Stimulated activated CD8-positive, alpha-beta memory T cell treated with anti-CD3 and anti-CD28 coated beads, Interleukin-15, amount 100 ng/mL, for 4 hours (primary cell): ENCODE measurements at regions not wholly inside any gene's neighbourhood (a gene's known extent, or its start where the extent isn't known, plus 50 kb on each side); places are given as distances from the start of the nearest gene placed in this dataset.

Experiments used
- DNase-seq, 2 donors: peaks; one replicate each; pipeline ENCODE4 v3.0.0-alpha.2; 2020; ENCODE audit warnings: low read depth in 2 of 2

GRCh38 chr10:131629026-131629770 lies 271.6 kb upstream of the PPP2R2D start:
- no peak for DNase-seq

GRCh38 chr10:131630772-131631258 lies 270.0 kb upstream of the PPP2R2D start:
- DNase-seq: no peak

GRCh38 chr10:131631619-131632018 lies 269.2 kb upstream of the PPP2R2D start:
- no peak for DNase-seq

- no peak for DNase-seq
Measured at GRCh38 chr10:131635564-131636015, 265.2 kb upstream of the PPP2R2D start.

GRCh38 chr10:131636116-131636515 lies 264.7 kb upstream of the PPP2R2D start:
- no peak for DNase-seq

GRCh38 chr10:131636841-131637724 lies 263.7 kb upstream of the PPP2R2D start:
- DNase-seq: no peak

- DNase-seq: no peak
Measured at GRCh38 chr10:131638049-131638879, 262.5 kb upstream of the PPP2R2D start.

- DNase-seq: no peak
Measured at GRCh38 chr10:131638880-131639278, 261.9 kb upstream of the PPP2R2D start.

- DNase-seq: no peak
Measured at GRCh38 chr10:131640045-131640644, 260.7 kb upstream of the PPP2R2D start.

- DNase-seq: no peak
Measured at GRCh38 chr10:131641231-131641630, 259.6 kb upstream of the PPP2R2D start.

- DNase-seq: no peak
Measured at GRCh38 chr10:131641898-131642297, 258.9 kb upstream of the PPP2R2D start.

- no peak for DNase-seq
Measured at GRCh38 chr10:131642966-131643365, 257.8 kb upstream of the PPP2R2D start.

GRCh38 chr10:131644289-131644688 lies 256.5 kb upstream of the PPP2R2D start:
- DNase-seq: no peak

GRCh38 chr10:131644864-131645658 lies 255.7 kb upstream of the PPP2R2D start:
- DNase-seq: no peak

- DNase-seq: no peak
Measured at GRCh38 chr10:131645756-131646155, 255.1 kb upstream of the PPP2R2D start.

- DNase-seq: no peak
Measured at GRCh38 chr10:131646551-131647525, 254.0 kb upstream of the PPP2R2D start.

GRCh38 chr10:131647789-131648188 lies 253.0 kb upstream of the PPP2R2D start:
- DNase-seq: no peak

GRCh38 chr10:131648386-131649020 lies 252.3 kb upstream of the PPP2R2D start:
- no peak for DNase-seq

- DNase-seq: no peak
Measured at GRCh38 chr10:131649617-131650016, 251.2 kb upstream of the PPP2R2D start.
